ENCODE measurements at regions not wholly inside any gene's neighbourhood (a gene's known extent, or its start where the extent isn't known, plus 50 kb on each side); places are given as distances from the start of the nearest gene placed in this dataset.

DNA sequence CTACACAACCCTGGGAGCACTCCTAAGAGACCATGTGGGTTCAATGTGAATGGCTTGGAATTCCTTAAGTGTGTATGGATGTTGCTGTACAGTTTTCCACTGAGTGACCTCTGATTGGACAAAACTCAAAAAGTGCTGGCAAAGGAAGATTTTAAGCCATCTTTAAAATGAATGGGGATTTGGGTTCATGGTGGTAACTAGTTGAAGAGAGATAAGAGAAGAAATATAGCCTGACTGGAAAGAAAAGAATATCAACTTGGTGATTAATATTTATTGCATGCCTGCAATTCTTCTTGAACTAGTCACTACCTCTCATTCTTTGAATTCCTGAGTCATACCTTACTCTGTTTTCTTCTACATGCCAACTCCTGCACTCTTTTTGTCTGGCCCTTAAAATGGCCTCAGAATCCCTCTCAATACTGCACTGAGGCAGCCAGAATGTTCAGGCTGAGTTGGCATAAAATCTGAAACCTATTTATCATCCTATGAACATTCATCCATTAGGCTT is 124.7 kb downstream of the RPL22L1 start:
- no peak for DNase-seq
- Histone ChIP-seq H3K9me3 (ENCODE audit: control insufficient read depth in 1 of 2, low read length in 2 of 2) (no peaks in the 10 kb centered on the region), H3K4me1 (ENCODE audit: insufficient read depth, low read length) (no peaks in the 10 kb centered on the region), H3K27me3 (ENCODE audit: insufficient read depth, low read length) (no peaks in the 10 kb centered on the region), H3K27ac (ENCODE audit: low read depth, low read length) (no peak overlapping the region), H3K4me3 (ENCODE audit: low read length in 2 of 2) (no peak overlapping the region), H3K36me3 (ENCODE audit: insufficient read depth, low read length) (no peaks in the 10 kb centered on the region)
- H3K27me3 Mint-ChIP-seq, result peaks cover 17 to 18% of the 10 kb centered on the region in 2 donors
- peaks cover 0 to 2% (median 0%) of the 10 kb centered on the region in 8 donors for H3K9me3 Mint-ChIP-seq
- no peak overlapping the region for H3K4me3 Mint-ChIP-seq
- intact Hi-C loops (cut with micrococcal nuclease), result no loop called here
- ChIA-PET POLR2A (ENCODE audit: partially characterized antibody) (no interaction called here), CTCF (ENCODE audit: partially characterized antibody) (no interaction called here)
- no peaks in the 10 kb centered on the region for H3K36me3 Mint-ChIP-seq
- no peak overlapping the region for H3K27ac Mint-ChIP-seq
- peaks cover 0 to 3% (median 0%) of the 10 kb centered on the region in 4 donors for H3K4me1 Mint-ChIP-seq

DNA sequence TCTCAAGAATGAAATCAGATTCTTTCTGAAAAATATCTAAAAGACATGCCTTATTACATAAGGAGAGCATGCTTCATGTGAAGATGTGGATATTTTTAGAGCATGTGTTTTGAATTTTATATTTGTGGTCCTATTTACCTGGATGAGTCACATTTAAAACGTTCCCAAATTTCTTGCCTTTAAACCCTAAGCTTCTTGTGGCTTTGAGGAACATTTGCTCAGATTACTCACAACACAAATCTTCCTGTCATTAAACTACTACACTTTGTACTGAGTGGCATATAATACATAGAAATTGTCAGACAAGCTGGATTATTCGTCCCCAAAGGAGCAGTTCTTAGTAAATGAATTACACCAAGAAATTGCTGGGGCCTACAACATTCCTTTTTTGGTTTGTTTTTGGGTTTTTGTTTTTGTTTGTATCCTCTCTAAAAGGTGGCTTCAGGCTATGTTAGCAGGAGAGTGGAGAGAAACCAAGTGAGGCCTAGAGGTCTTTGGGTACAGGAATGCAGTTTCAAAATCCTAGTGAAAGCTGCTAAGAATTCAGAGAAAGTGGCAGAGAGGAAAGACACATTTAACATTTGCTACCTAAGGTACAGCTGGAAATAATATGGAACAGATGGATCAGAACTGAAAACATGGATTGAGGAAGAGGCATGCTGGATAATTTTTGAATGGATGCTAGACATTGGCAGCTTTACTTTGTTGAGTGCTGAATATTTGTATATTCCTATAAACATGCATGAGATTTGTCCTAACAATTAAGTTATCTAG is 128.1 kb downstream of the RPL22L1 start:
- Histone ChIP-seq H3K9me3 (ENCODE audit: control insufficient read depth in 1 of 2, low read length in 2 of 2) (no peaks in the 10 kb centered on the region), H3K4me3 (ENCODE audit: low read length in 2 of 2) (no peak overlapping the region), H3K36me3 (ENCODE audit: insufficient read depth, low read length) (no peaks in the 10 kb centered on the region), H3K4me1 (ENCODE audit: insufficient read depth, low read length) (no peaks in the 10 kb centered on the region), H3K27ac (ENCODE audit: low read depth, low read length) (no peak overlapping the region), H3K27me3 (ENCODE audit: insufficient read depth, low read length) (no peaks in the 10 kb centered on the region)
- Mint-ChIP-seq H3K4me1 (peaks cover 0 to 3% (median 0%) of the 10 kb centered on the region in 4 donors), H3K27me3 (peaks cover 4 to 5% of the 10 kb centered on the region in 2 donors), H3K27ac (no peak overlapping the region), H3K36me3 (no peaks in the 10 kb centered on the region), H3K4me3 (no peak overlapping the region), H3K9me3 (peaks cover 0 to 2% (median 0%) of the 10 kb centered on the region in 8 donors)
- intact Hi-C loops (cut with micrococcal nuclease), result no loop called here
- ChIA-PET CTCF (ENCODE audit: partially characterized antibody) (no interaction called here), POLR2A (ENCODE audit: partially characterized antibody) (no interaction called here)
- no peak for DNase-seq

DNA sequence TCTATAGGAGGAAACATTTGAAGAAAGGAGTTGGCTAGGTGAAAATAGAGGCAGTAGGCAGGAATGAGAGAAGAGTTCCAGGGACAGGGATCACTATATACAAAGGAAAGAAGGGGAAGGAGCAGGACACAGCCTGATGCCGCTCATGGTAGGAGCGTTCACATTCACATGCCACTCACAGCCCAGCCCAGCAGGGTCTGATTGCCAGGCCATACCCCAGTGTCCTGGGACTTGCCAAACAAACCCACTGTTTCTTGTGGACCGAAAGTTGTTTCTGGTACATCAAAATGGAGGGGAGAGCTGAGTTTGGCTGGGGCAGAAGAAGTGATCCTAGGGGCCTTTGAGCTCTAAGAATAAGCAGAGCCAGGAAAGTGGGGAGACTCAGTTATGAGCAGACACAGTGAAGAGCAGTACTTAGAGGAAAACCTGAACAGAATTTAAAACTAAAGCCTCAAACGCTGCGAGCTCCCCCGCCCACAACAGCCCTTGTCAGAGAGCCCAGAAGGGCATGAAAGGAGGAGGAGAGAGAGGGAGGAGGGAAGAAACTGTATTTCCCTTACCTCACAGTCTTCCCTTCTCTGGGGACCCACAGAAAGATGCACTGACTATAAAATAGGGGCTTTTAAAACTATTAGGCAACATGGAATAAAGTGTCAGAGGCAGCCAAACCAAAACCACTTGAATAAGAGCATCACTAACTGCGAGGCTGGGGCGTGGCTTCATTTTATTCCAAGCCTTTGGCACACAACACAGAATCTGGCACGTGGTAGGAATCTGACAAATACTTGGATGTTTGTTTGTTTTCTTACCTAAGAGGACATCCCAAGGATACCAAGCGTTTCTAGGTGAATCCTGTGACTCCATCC is 129.0 kb downstream of the RPL22L1 start:
- CTCF ChIA-PET (ENCODE audit: partially characterized antibody), result interaction anchor here (1.7 kb wide), 1 partner anchor 10 kb away, joined by 4 read pairs; no protein-coding TSS in a partner anchor

DNA sequence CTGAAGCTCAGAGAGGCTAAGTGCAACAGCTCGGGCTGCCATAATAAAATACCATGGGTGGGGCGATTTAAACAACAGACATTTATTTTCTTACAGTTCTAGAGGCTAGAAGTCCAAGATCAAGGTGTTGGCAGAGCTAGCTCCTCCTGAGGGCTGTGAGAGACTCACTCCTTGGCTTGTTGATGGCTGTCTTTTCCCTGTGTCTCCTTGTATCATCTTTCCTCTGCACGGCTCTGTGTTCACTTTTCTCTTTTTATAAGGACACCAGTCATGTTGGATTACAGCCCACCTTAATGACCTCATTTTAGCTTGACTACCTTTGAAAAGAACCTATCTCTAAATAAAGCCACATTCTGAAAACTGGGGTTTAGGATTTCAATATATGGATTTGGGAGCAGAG is 129.7 kb downstream of the RPL22L1 start:
- no peaks in the 10 kb centered on the region for H3K36me3 ChIP-seq (ENCODE audit: insufficient read depth, low read length)
- ChIA-PET POLR2A (ENCODE audit: partially characterized antibody) (no interaction called here), CTCF (ENCODE audit: partially characterized antibody) (interaction anchor here (1.7 kb wide), 1 partner anchor 9 kb away, joined by 4 read pairs; no protein-coding TSS in a partner anchor)
- intact Hi-C loops (cut with micrococcal nuclease), result no loop called here
- Mint-ChIP-seq H3K27ac (no peak overlapping the region), H3K9me3 (peaks cover 0 to 3% (median 0%) of the 10 kb centered on the region in 8 donors), H3K27me3 (peaks cover 0 to 10% of the 10 kb centered on the region in 2 donors), H3K36me3 (no peaks in the 10 kb centered on the region), H3K4me3 (no peak overlapping the region), H3K4me1 (peaks cover 0 to 3% (median 0%) of the 10 kb centered on the region in 4 donors)
- H3K4me3 ChIP-seq (ENCODE audit: low read length in 2 of 2), result no peak overlapping the region
- no peak overlapping the region for H3K27ac ChIP-seq (ENCODE audit: low read depth, low read length)
- no peaks in the 10 kb centered on the region for H3K4me1 ChIP-seq (ENCODE audit: insufficient read depth, low read length)
- no peaks in the 10 kb centered on the region for H3K27me3 ChIP-seq (ENCODE audit: insufficient read depth, low read length)
- DNase-seq, result no peak
- H3K9me3 ChIP-seq (ENCODE audit: control insufficient read depth in 1 of 2, low read length in 2 of 2), result no peaks in the 10 kb centered on the region

More for the DNA sequence above, 129.0 kb downstream of the RPL22L1 start:
- no peak overlapping the region for H3K4me3 ChIP-seq (ENCODE audit: low read length in 2 of 2)
- POLR2A ChIA-PET (ENCODE audit: partially characterized antibody), result no interaction called here
- DNase-seq, result no peak
- no peak overlapping the region for H3K27ac ChIP-seq (ENCODE audit: low read depth, low read length)
- H3K27me3 Mint-ChIP-seq, result peaks cover 0 to 7% of the 10 kb centered on the region in 2 donors
- H3K4me1 ChIP-seq (ENCODE audit: insufficient read depth, low read length), result no peaks in the 10 kb centered on the region
- H3K9me3 Mint-ChIP-seq, result peaks cover 0 to 2% (median 0%) of the 10 kb centered on the region in 8 donors
- H3K4me3 Mint-ChIP-seq, result no peak overlapping the region
- H3K4me1 Mint-ChIP-seq, result peaks cover 0 to 3% (median 0%) of the 10 kb centered on the region in 4 donors
- no peaks in the 10 kb centered on the region for H3K27me3 ChIP-seq (ENCODE audit: insufficient read depth, low read length)
- no peaks in the 10 kb centered on the region for H3K36me3 Mint-ChIP-seq
- no peaks in the 10 kb centered on the region for H3K36me3 ChIP-seq (ENCODE audit: insufficient read depth, low read length)
- intact Hi-C loops (cut with micrococcal nuclease), result no loop called here
- no peaks in the 10 kb centered on the region for H3K9me3 ChIP-seq (ENCODE audit: control insufficient read depth in 1 of 2, low read length in 2 of 2)
- H3K27ac Mint-ChIP-seq, result no peak overlapping the region

DNA sequence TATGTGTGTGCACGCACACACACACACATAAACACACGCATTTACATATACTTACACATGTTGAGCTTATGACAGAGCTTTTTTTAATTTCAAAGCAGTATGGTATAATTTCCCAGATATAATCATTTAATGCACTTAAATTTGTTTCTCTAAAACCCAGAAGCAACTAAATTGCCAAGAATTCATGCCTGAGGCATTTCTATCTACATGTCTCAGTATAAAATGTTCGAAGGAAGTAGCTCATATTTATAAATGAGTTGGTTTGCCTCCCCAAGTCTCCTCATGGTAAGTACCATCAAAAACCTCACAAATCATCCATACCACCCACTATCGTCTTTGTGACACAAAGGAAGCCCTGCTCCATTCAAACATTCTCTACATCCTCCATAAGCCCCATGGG is 130.6 kb downstream of the RPL22L1 start:
- intact Hi-C loops (cut with micrococcal nuclease), result no loop called here
- peaks cover 5 to 16% of the 10 kb centered on the region in 2 donors for H3K27me3 Mint-ChIP-seq
- Histone ChIP-seq H3K4me3 (ENCODE audit: low read length in 2 of 2) (no peak overlapping the region), H3K27ac (ENCODE audit: low read depth, low read length) (no peak overlapping the region), H3K27me3 (ENCODE audit: insufficient read depth, low read length) (no peaks in the 10 kb centered on the region), H3K9me3 (ENCODE audit: control insufficient read depth in 1 of 2, low read length in 2 of 2) (no peaks in the 10 kb centered on the region), H3K36me3 (ENCODE audit: insufficient read depth, low read length) (no peaks in the 10 kb centered on the region), H3K4me1 (ENCODE audit: insufficient read depth, low read length) (no peaks in the 10 kb centered on the region)
- H3K36me3 Mint-ChIP-seq, result no peaks in the 10 kb centered on the region
- H3K4me1 Mint-ChIP-seq, result peaks cover 0 to 3% (median 0%) of the 10 kb centered on the region in 4 donors
- no peak overlapping the region for H3K4me3 Mint-ChIP-seq
- ChIA-PET POLR2A (ENCODE audit: partially characterized antibody) (no interaction called here), CTCF (ENCODE audit: partially characterized antibody) (interaction anchor here (1.7 kb wide), 1 partner anchor 8 kb away, joined by 4 read pairs; no protein-coding TSS in a partner anchor)
- no peak for DNase-seq
- H3K9me3 Mint-ChIP-seq, result peaks cover 0 to 3% (median 0%) of the 10 kb centered on the region in 8 donors
- H3K27ac Mint-ChIP-seq, result no peak overlapping the region

DNA sequence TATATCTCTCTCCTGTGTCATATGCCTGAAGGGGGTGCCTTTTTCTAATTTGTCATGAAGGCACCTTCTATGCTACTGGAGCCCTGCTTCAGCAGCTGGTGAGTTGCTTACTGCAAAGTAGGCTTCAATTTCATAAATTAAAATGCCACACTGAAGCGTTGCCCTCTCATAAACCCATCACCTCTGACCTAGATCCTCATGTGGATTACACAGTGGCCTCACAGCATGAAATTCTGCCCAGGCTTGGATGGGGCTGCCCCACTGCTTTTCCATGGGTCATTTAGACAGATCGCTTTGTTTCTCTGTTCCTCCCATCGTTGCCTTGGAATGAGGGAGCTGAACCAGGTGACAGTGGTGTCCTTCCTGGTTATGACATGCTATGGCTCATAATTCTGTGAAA is 131.2 kb downstream of the RPL22L1 start:
- H3K4me3 Mint-ChIP-seq, result no peak overlapping the region
- Histone ChIP-seq H3K27me3 (ENCODE audit: insufficient read depth, low read length) (no peaks in the 10 kb centered on the region), H3K27ac (ENCODE audit: low read depth, low read length) (no peak overlapping the region), H3K36me3 (ENCODE audit: insufficient read depth, low read length) (no peaks in the 10 kb centered on the region), H3K4me1 (ENCODE audit: insufficient read depth, low read length) (no peaks in the 10 kb centered on the region), H3K9me3 (ENCODE audit: control insufficient read depth in 1 of 2, low read length in 2 of 2) (no peaks in the 10 kb centered on the region), H3K4me3 (ENCODE audit: low read length in 2 of 2) (no peak overlapping the region)
- no peaks in the 10 kb centered on the region for H3K36me3 Mint-ChIP-seq
- no peak for DNase-seq
- intact Hi-C loops (cut with micrococcal nuclease), result no loop called here
- peaks cover 0 to 3% (median 0%) of the 10 kb centered on the region in 8 donors for H3K9me3 Mint-ChIP-seq
- ChIA-PET POLR2A (ENCODE audit: partially characterized antibody) (no interaction called here), CTCF (ENCODE audit: partially characterized antibody) (no interaction called here)
- H3K27ac Mint-ChIP-seq, result no peak overlapping the region
- peaks cover 6 to 17% of the 10 kb centered on the region in 2 donors for H3K27me3 Mint-ChIP-seq
- peaks cover 0 to 3% (median 0%) of the 10 kb centered on the region in 4 donors for H3K4me1 Mint-ChIP-seq

Measured in CD4-positive, alpha-beta memory T cell (primary cell).